WTC11 (cell line): ENCODE measurements at regions not wholly inside any gene's neighbourhood (a gene's known extent, or its start where the extent isn't known, plus 50 kb on each side); places are given as distances from the start of the nearest gene placed in this dataset.

Experiments used
- ATAC-seq: fragments of 200-7000 bp; cut with Tn5 transposase; 2 replicates; pipeline ENCODE4 v1.10.0; 2021; ENCODE audit warnings: mild to moderate bottlenecking, moderate library complexity
- CTCF ChIA-PET: fragments of 300-600 bp; sonication (Branson Sonifier 250); formaldehyde crosslinking; loops from one replicate; lab custom pipeline; 2021; ENCODE audit warnings: antibody characterized with exemption; lab: Charles Lee
- POLR2A ChIA-PET: fragments of 350-600 bp; sonication (Branson Sonifier 250); formaldehyde crosslinking; loops from one replicate; lab custom pipeline; 2021; ENCODE audit warnings: antibody characterized with exemption; lab: Charles Lee
- DNase-seq: peaks from one replicate; pipeline ENCODE4 v3.0.0; 2021; ENCODE audit warnings: low spot score
- H3K27ac Mint-ChIP-seq: 2 replicates; pipeline ENCODE4 v1.8.0; 2021; ENCODE audit warnings: mixed read lengths
- H3K27me3 Mint-ChIP-seq: 2 replicates; pipeline ENCODE4 v1.8.0; 2021; ENCODE audit warnings: low read depth, mild to moderate bottlenecking, moderate library complexity, mixed read lengths
- H3K36me3 Mint-ChIP-seq: 2 replicates; pipeline ENCODE4 v1.8.0; 2021; ENCODE audit warnings: mixed read lengths
- H3K4me1 Mint-ChIP-seq: 2 replicates; pipeline ENCODE4 v1.8.0; 2022; ENCODE audit warnings: mixed read lengths
- H3K4me3 Mint-ChIP-seq: 2 replicates; pipeline ENCODE4 v1.8.0; 2021; ENCODE audit warnings: mild to moderate bottlenecking, moderate library complexity, mixed read lengths
- H3K9me3 Mint-ChIP-seq: 2 replicates; pipeline ENCODE4 v1.8.0; 2021; ENCODE audit warnings: mixed read lengths
- E2F1 ChIP-seq: sonication (generic); formaldehyde crosslinking; IDR thresholded peaks from 2 replicates; pipeline ENCODE4 v1.8.0; 2022; ENCODE audit warnings: mild to moderate bottlenecking, missing genetic modification reagents
- ELF4 ChIP-seq: sonication (generic); formaldehyde crosslinking; IDR thresholded peaks from 2 replicates; pipeline ENCODE4 v1.8.1; 2022; ENCODE audit warnings: low read depth, mild to moderate bottlenecking, moderate library complexity, missing genetic modification reagents
- EMX1 ChIP-seq: fragments of 250-450 bp; sonication (Bioruptor Pico); IDR thresholded peaks from 2 replicates; pipeline ENCODE4 v1.8.0; 2021; ENCODE audit warnings: mild to moderate bottlenecking
- JUN ChIP-seq: sonication (generic); formaldehyde crosslinking; IDR thresholded peaks from 2 replicates; pipeline ENCODE4 v1.8.0; 2023; ENCODE audit warnings: mild to moderate bottlenecking, missing genetic modification reagents
- NFATC4 ChIP-seq: fragments of 250-450 bp; sonication (Bioruptor Pico); IDR thresholded peaks from 2 replicates; pipeline ENCODE4 v1.9.0; 2021; ENCODE audit warnings: mild to moderate bottlenecking
- NR2C2 ChIP-seq: sonication (generic); formaldehyde crosslinking; IDR thresholded peaks from 2 replicates; pipeline ENCODE4 v1.8.0; 2022; ENCODE audit warnings: mild to moderate bottlenecking, missing genetic modification reagents
- NR3C1 ChIP-seq: sonication (generic); formaldehyde crosslinking; conservative IDR thresholded peaks from 2 replicates; pipeline ENCODE4 v1.8.1; 2023; ENCODE audit warnings: low read depth, mild to moderate bottlenecking, missing genetic modification reagents
- OVOL2 ChIP-seq: fragments of 250-450 bp; sonication (Bioruptor Pico); IDR thresholded peaks from 2 replicates; pipeline ENCODE4 v1.9.0; 2021; ENCODE audit warnings: mild to moderate bottlenecking, borderline replicate concordance
- SMAD3 ChIP-seq: sonication (generic); formaldehyde crosslinking; IDR thresholded peaks from 2 replicates; pipeline ENCODE4 v1.8.0; 2022; ENCODE audit warnings: missing genetic modification reagents, mild to moderate bottlenecking, borderline replicate concordance
- STAT6 ChIP-seq: sonication (generic); formaldehyde crosslinking; conservative IDR thresholded peaks from 2 replicates; pipeline ENCODE4 v1.8.1; 2023; ENCODE audit warnings: mild to moderate bottlenecking, low read depth, missing genetic modification reagents, moderate library complexity
- ZBTB43 ChIP-seq: sonication (generic); formaldehyde crosslinking; IDR thresholded peaks from 2 replicates; pipeline ENCODE4 v1.8.1; 2023; ENCODE audit warnings: mild to moderate bottlenecking, missing genetic modification reagents
- ZNF138 ChIP-seq: sonication (generic); formaldehyde crosslinking; conservative IDR thresholded peaks from 2 replicates; pipeline ENCODE4 v1.8.1; 2022; ENCODE audit warnings: mild to moderate bottlenecking, moderate library complexity, missing genetic modification reagents
- ZNF263 ChIP-seq: sonication (generic); formaldehyde crosslinking; IDR thresholded peaks from 2 replicates; pipeline ENCODE4 v1.8.1; 2022; ENCODE audit warnings: low read depth, mild to moderate bottlenecking, moderate library complexity, missing genetic modification reagents
- ZNF423 ChIP-seq: fragments of 250-450 bp; sonication (Bioruptor Pico); IDR thresholded peaks from 2 replicates; pipeline ENCODE4 v2.1.2; 2022; ENCODE audit warnings: mild to moderate bottlenecking, moderate library complexity
- TF ChIP-seq, protein P1 (sequence below): sonication (generic); formaldehyde crosslinking; IDR thresholded peaks from 2 replicates; pipeline ENCODE4 v1.8.0; 2022; ENCODE audit warnings: mild to moderate bottlenecking, missing genetic modification reagents
- TF ChIP-seq, protein P2 (sequence below): sonication (generic); formaldehyde crosslinking; IDR thresholded peaks from 2 replicates; pipeline ENCODE4 v1.8.1; 2023; ENCODE audit warnings: mild to moderate bottlenecking, missing genetic modification reagents, moderate library complexity
- TF ChIP-seq, protein P3 (sequence below): fragments of 250-450 bp; sonication (Bioruptor Pico); IDR thresholded peaks from 2 replicates; pipeline ENCODE4 v1.9.0; 2021; ENCODE audit warnings: moderate library complexity, mild to moderate bottlenecking, inconsistent platforms, borderline replicate concordance
- TF ChIP-seq, protein P4 (sequence below): fragments of 250-450 bp; sonication (Bioruptor Pico); IDR thresholded peaks from 2 replicates; pipeline ENCODE4 v2.1.2; 2022; ENCODE audit warnings: mild to moderate bottlenecking, moderate library complexity

DNA sequence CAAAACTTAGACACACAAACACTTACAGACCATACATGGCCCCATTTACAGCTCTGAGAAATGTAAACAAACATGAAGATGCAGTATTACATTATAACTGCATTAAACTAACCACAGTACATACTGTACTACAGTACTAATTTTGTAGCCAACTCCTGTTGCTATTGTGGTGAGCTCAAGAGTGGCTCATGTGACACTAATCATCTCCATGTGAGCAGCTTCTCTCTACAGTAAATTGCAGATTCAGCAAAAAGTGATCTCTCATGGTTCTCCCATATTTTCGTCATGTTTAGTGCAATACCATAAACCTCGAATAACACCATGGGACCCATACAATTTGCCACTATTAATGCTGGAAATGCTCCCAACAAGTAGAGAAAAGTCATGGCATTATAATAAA lies 860.4 kb downstream of the EPHA7 start (continued):
- TF ChIP-seq, protein P1, sequence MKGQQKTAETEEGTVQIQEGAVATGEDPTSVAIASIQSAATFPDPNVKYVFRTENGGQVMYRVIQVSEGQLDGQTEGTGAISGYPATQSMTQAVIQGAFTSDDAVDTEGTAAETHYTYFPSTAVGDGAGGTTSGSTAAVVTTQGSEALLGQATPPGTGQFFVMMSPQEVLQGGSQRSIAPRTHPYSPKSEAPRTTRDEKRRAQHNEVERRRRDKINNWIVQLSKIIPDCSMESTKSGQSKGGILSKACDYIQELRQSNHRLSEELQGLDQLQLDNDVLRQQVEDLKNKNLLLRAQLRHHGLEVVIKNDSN (CRISPR knock-in tag), result no peak
- no peak for TF ChIP-seq ZNF423

- TF ChIP-seq SMAD3 (no peak), NFATC4 (no peak), OVOL2 (CRISPR knock-in tag) (no peak), E2F1 (CRISPR knock-in tag) (no peak), NR2C2 (no peak), ELF4 (no peak), ZNF263 (no peak), NR3C1 (CRISPR knock-in tag) (no peak), STAT6 (CRISPR knock-in tag) (no peak), ZBTB43 (CRISPR knock-in tag) (no peak), JUN (no peak), EMX1 (CRISPR knock-in tag) (no peak), ZNF138 (CRISPR knock-in tag) (no peak)
- TF ChIP-seq, protein P2, sequence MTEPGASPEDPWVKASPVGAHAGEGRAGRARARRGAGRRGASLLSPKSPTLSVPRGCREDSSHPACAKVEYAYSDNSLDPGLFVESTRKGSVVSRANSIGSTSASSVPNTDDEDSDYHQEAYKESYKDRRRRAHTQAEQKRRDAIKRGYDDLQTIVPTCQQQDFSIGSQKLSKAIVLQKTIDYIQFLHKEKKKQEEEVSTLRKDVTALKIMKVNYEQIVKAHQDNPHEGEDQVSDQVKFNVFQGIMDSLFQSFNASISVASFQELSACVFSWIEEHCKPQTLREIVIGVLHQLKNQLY (CRISPR knock-in tag), result no peak
- TF ChIP-seq, protein P3, sequence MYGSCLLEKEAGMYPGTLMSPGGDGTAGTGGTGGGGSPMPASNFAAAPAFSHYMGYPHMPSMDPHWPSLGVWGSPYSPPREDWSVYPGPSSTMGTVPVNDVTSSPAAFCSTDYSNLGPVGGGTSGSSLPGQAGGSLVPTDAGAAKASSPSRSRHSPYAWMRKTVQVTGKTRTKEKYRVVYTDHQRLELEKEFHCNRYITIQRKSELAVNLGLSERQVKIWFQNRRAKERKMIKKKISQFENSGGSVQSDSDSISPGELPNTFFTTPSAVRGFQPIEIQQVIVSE (CRISPR knock-in tag), result no peak
- TF ChIP-seq, protein P4, sequence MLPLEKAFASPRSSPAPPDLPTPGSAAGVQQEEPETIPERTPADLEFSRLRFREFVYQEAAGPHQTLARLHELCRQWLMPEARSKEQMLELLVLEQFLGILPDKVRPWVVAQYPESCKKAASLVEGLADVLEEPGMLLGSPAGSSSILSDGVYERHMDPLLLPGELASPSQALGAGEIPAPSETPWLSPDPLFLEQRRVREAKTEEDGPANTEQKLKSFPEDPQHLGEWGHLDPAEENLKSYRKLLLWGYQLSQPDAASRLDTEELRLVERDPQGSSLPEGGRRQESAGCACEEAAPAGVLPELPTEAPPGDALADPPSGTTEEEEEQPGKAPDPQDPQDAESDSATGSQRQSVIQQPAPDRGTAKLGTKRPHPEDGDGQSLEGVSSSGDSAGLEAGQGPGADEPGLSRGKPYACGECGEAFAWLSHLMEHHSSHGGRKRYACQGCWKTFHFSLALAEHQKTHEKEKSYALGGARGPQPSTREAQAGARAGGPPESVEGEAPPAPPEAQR (CRISPR knock-in tag), result no peak
- ChIA-PET CTCF (no interaction called here), POLR2A (no interaction called here)
- Mint-ChIP-seq H3K9me3 (peaks cover 11% of the 10 kb centered on the region), H3K36me3 (no peaks in the 10 kb centered on the region), H3K27me3 (no peaks in the 10 kb centered on the region), H3K27ac (no peak overlapping the region), H3K4me3 (no peak overlapping the region), H3K4me1 (0 out of 2 replicates have a peak, but pooled peaks cover 7% of the 10 kb centered on the region)
- DNase-seq, result no peak
- no peak for ATAC-seq
Measured at GRCh38 chr6:92550501-92550900, 868.9 kb downstream of the EPHA7 start.
